Trophoblast cell (in vitro differentiated cells and primary cell): ENCODE measurements at regions not wholly inside any gene's neighbourhood (a gene's known extent, or its start where the extent isn't known, plus 50 kb on each side); places are given as distances from the start of the nearest gene placed in this dataset.

Experiments used
- DNase-seq, 2 donors: peaks; one replicate each; pipeline ENCODE4 v3.0.0-alpha.2; 2016
- H2AFZ ChIP-seq: 2 replicates; pipeline ENCODE4 v1.6.1; 2013; ENCODE audit warnings: low read length, moderate library complexity, mild to moderate bottlenecking; ENCODE audit not compliant: insufficient read depth, poor library complexity
- H2AK5ac ChIP-seq: 2 replicates; pipeline ENCODE4 v1.6.1; 2013; ENCODE audit warnings: mild to moderate bottlenecking, low read length
- H2BK120ac ChIP-seq: 2 replicates; pipeline ENCODE4 v1.6.1; 2013; ENCODE audit warnings: low read length, mild to moderate bottlenecking, moderate library complexity; ENCODE audit not compliant: insufficient read depth, poor library complexity
- H2BK12ac ChIP-seq: 2 replicates; pipeline ENCODE4 v1.6.1; 2013; ENCODE audit warnings: mild to moderate bottlenecking, low read length, moderate library complexity
- H2BK5ac ChIP-seq: 2 replicates; pipeline ENCODE4 v1.6.1; 2013; ENCODE audit warnings: low read length, low read depth, moderate library complexity, mild to moderate bottlenecking; ENCODE audit not compliant: poor library complexity
- H3K14ac ChIP-seq: 2 replicates; pipeline ENCODE4 v1.6.1; 2013; ENCODE audit warnings: mild to moderate bottlenecking, low read length
- H3K18ac ChIP-seq: 2 replicates; pipeline ENCODE4 v1.6.1; 2013; ENCODE audit warnings: mild to moderate bottlenecking, low read length
- H3K23ac ChIP-seq: 2 replicates; pipeline ENCODE4 v1.6.1; 2013; ENCODE audit warnings: low read length
- H3K27ac ChIP-seq: 2 replicates; pipeline ENCODE4 v1.5.1; 2013; ENCODE audit warnings: low read depth, mild to moderate bottlenecking, inconsistent platforms, low read length, moderate library complexity
- H3K27me3 ChIP-seq: 2 replicates; pipeline ENCODE4 v1.6.1; 2013; ENCODE audit warnings: inconsistent platforms, mild to moderate bottlenecking, low read length, moderate library complexity; ENCODE audit not compliant: insufficient read depth
- H3K36me3 ChIP-seq, 2 experiments: 1 replicate in 1 of 2; 2 replicates in 1 of 2; pipeline ENCODE4 v1.6.1; 2013; ENCODE audit warnings: low read length in 2 of 2, mild to moderate bottlenecking in 2 of 2, moderate library complexity in 1 of 2; ENCODE audit not compliant: insufficient read depth in 2 of 2, control insufficient read depth in 1 of 2
- H3K4ac ChIP-seq: 2 replicates; pipeline ENCODE4 v1.6.1; 2013; ENCODE audit warnings: low read depth, mild to moderate bottlenecking, low read length, moderate library complexity
- H3K4me1 ChIP-seq, 2 experiments: 1 replicate in 1 of 2; 2 replicates in 1 of 2; pipeline ENCODE4 v1.6.1; 2013; ENCODE audit warnings: low read length in 2 of 2, mild to moderate bottlenecking in 2 of 2, moderate library complexity in 1 of 2; ENCODE audit not compliant: insufficient read depth in 2 of 2, control insufficient read depth in 1 of 2
- H3K4me2 ChIP-seq: 2 replicates; pipeline ENCODE4 v1.6.1; 2013; ENCODE audit warnings: inconsistent platforms, mild to moderate bottlenecking, low read length, moderate library complexity
- H3K4me3 ChIP-seq: 2 replicates; pipeline ENCODE4 v1.5.1; 2013; ENCODE audit warnings: mild to moderate bottlenecking, low read depth, low read length, inconsistent platforms
- H3K79me1 ChIP-seq: one replicate; pipeline ENCODE4 v1.6.1; 2013; ENCODE audit warnings: low read length
- H3K79me2 ChIP-seq: 2 replicates; pipeline ENCODE4 v1.6.1; 2013; ENCODE audit warnings: low read length, mild to moderate bottlenecking; ENCODE audit not compliant: control insufficient read depth, insufficient read depth, poor library complexity
- H3K9ac ChIP-seq: 2 replicates; pipeline ENCODE4 v1.6.1; 2013; ENCODE audit warnings: mild to moderate bottlenecking, low read length
- H3K9me3 ChIP-seq: 2 replicates; pipeline ENCODE4 v1.6.1; 2013; ENCODE audit warnings: low read depth, mild to moderate bottlenecking, control low read depth, inconsistent platforms, low read length; ENCODE audit not compliant: insufficient read depth
- H4K12ac ChIP-seq: 2 replicates; pipeline ENCODE4 v1.6.1; 2013; ENCODE audit warnings: low read depth, mild to moderate bottlenecking, low read length, moderate library complexity
- H4K8ac ChIP-seq: 2 replicates; pipeline ENCODE4 v1.6.1; 2013; ENCODE audit warnings: low read depth, mild to moderate bottlenecking, low read length, moderate library complexity
- H4K91ac ChIP-seq: one replicate; pipeline ENCODE4 v1.6.1; 2013; ENCODE audit warnings: low read depth, mild to moderate bottlenecking, low read length, moderate library complexity
- WGBS: extraction: QIAGEN DNeasy Blood & Tissue Kit; methylation state at CpG from one replicate; pipeline ENCODE4 v1.1.7; 2013; ENCODE audit warnings: missing lambda C conversion rate; ENCODE audit not compliant: insufficient read length, insufficient coverage; ENCODE audit errors: extremely low coverage; 5-methylcytosine and 5-hydroxymethylcytosine counted together

DNA sequence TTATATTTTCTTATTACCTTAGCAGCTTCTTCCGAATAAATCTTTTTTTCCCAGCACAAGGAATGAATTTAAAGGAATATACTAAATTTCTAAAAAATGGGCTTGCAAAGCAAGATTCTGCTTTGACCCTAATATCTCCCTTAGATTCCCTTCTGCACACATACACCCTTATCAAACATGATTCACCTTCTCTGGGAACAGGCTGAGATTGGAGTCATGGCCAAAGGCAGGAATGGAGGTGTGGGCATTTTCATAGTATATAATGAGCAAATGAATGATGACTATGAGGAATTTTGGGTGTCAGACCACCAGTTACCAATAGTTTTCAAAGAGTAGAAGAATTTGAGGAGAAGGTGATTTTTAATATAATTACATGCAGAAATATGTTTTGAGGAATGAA is 231.3 kb upstream of the CDH11 start:
- no peak overlapping the region for H3K4ac ChIP-seq
- no peak overlapping the region for H4K8ac ChIP-seq
- H4K12ac ChIP-seq = no peak overlapping the region
- no peak overlapping the region for H3K23ac ChIP-seq
- no peak overlapping the region for H2AK5ac ChIP-seq
- peaks cover 3% of the 10 kb centered on the region for H3K9me3 ChIP-seq
- H3K14ac ChIP-seq = no peak overlapping the region
- H4K91ac ChIP-seq = no peak overlapping the region
- no peaks in the 10 kb centered on the region for H3K79me1 ChIP-seq
- no peak overlapping the region for H3K9ac ChIP-seq
- no peak for DNase-seq
- H3K4me3 ChIP-seq = no peak overlapping the region
- WGBS = no CpG with 5 or more reads among the region's 1 CpG
- no peak overlapping the region for H3K4me2 ChIP-seq
- no peak overlapping the region for H2BK12ac ChIP-seq
- H3K36me3 ChIP-seq = no peaks in the 10 kb centered on the region
- no peaks in the 10 kb centered on the region for H3K4me1 ChIP-seq
- H3K18ac ChIP-seq = no peak overlapping the region
- H3K27ac ChIP-seq = no peak overlapping the region
- H2BK120ac ChIP-seq = no peak overlapping the region
- no peaks in the 10 kb centered on the region for H3K27me3 ChIP-seq
- H2BK5ac ChIP-seq = no peak overlapping the region
- no peak overlapping the region for H2AFZ ChIP-seq
- H3K79me2 ChIP-seq = no peaks in the 10 kb centered on the region

DNA sequence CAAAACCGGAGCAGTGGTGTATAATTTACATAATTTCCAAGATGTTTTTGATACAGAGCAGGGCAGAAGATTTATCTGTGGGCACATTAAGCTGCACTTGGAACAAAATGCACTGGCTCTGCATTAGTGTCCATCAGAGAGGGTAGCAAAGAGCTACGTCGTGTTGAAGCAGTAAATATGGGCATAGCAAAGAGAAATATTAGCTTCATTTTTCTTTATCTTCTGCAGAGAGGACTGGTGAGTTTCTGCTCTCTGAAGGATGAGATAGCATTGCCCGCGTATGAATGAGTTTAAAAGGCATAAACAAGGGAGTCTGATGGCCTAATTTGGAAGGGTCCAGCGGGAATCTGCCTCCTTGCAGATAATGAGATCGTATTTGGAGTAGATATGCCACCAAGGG is 227.8 kb upstream of the CDH11 start:
- Histone ChIP-seq H3K36me3 (no peaks in the 10 kb centered on the region), H3K79me1 (no peaks in the 10 kb centered on the region), H2BK120ac (no peak overlapping the region), H2BK5ac (no peak overlapping the region), H4K91ac (no peak overlapping the region), H3K18ac (no peak overlapping the region), H4K8ac (no peak overlapping the region), H3K27ac (no peak overlapping the region), H2AK5ac (no peak overlapping the region), H3K4me2 (no peak overlapping the region), H3K14ac (no peak overlapping the region), H3K4me1 (no peaks in the 10 kb centered on the region), H3K4me3 (no peak overlapping the region), H3K23ac (no peak overlapping the region), H3K9ac (no peak overlapping the region), H2BK12ac (no peak overlapping the region), H3K79me2 (no peaks in the 10 kb centered on the region), H3K4ac (no peak overlapping the region), H4K12ac (no peak overlapping the region), H3K27me3 (no peaks in the 10 kb centered on the region), H2AFZ (no peak overlapping the region), H3K9me3 (no peaks in the 10 kb centered on the region)
- no CpG with 5 or more reads among the region's 7 CpGs for WGBS
- DNase-seq = no peak

GRCh38 chr16:65343556-65343955 is 221.7 kb upstream of the CDH11 start:
- Histone ChIP-seq H3K4me1 (peaks cover 0 to 2% of the 10 kb centered on the region in 2 experiments), H4K91ac (no peak overlapping the region), H2AK5ac (no peak overlapping the region), H3K36me3 (no peaks in the 10 kb centered on the region), H3K23ac (no peak overlapping the region), H3K79me1 (no peaks in the 10 kb centered on the region), H3K27me3 (no peaks in the 10 kb centered on the region), H2BK5ac (no peak overlapping the region), H3K4me3 (no peak overlapping the region), H3K14ac (no peak overlapping the region), H2AFZ (no peak overlapping the region), H4K12ac (no peak overlapping the region), H2BK12ac (no peak overlapping the region), H3K9ac (no peak overlapping the region), H4K8ac (no peak overlapping the region), H3K79me2 (no peaks in the 10 kb centered on the region), H3K27ac (no peak overlapping the region), H3K4ac (no peak overlapping the region), H3K18ac (no peak overlapping the region), H3K4me2 (no peak overlapping the region), H3K9me3 (no peaks in the 10 kb centered on the region), H2BK120ac (no peak overlapping the region)
- no CpG with 5 or more reads among the region's 2 CpGs for WGBS
- no peak for DNase-seq

DNA sequence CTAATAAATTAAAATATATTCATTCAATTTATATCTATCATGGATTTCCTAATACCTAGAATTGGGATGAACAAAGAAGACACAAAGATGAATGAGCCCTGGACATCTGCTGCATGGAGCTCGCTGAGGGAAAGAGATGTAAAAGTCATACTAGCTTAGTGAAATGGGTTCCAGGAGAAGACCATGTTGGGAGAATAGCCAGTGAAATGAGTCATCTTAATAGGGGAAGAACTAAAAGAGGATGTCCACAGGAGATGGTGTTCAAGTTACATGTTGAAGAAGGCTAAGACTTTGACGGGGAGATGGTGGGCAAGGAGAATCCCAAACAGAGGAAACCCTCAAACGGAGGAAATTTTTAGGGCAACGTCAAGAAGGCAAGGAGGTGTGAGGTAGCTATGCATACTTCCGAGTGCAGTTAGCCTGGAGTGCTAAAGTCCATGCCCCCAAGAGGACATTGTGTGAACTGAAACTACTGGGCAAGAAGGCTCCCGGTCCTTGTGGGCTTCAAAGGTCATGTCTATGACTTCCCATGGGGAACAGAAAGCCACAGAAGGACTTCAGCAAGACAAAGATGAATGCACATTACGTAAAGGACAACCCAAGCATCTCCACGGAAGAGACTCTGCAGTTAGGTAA is 220.5 kb upstream of the CDH11 start:
- Histone ChIP-seq H3K18ac (no peak overlapping the region), H3K23ac (no peak overlapping the region), H2AK5ac (no peak overlapping the region), H3K9me3 (no peaks in the 10 kb centered on the region), H3K36me3 (no peaks in the 10 kb centered on the region), H4K8ac (no peak overlapping the region), H2BK12ac (no peak overlapping the region), H3K27me3 (no peaks in the 10 kb centered on the region), H3K79me1 (no peaks in the 10 kb centered on the region), H4K91ac (no peak overlapping the region), H3K4me3 (no peak overlapping the region), H3K79me2 (no peaks in the 10 kb centered on the region), H3K4ac (no peak overlapping the region), H3K4me2 (no peak overlapping the region), H3K4me1 (peaks cover 0 to 2% of the 10 kb centered on the region in 2 experiments), H4K12ac (no peak overlapping the region), H3K9ac (no peak overlapping the region), H2BK5ac (no peak overlapping the region), H3K27ac (no peak overlapping the region), H3K14ac (no peak overlapping the region), H2AFZ (no peak overlapping the region), H2BK120ac (no peak overlapping the region)
- DNase-seq = no peak
- WGBS = no CpG with 5 or more reads among the region's 8 CpGs
